ENCODE measurements at regions not wholly inside any gene's neighbourhood (a gene's known extent, or its start where the extent isn't known, plus 50 kb on each side); places are given as distances from the start of the nearest gene placed in this dataset.

DNA sequence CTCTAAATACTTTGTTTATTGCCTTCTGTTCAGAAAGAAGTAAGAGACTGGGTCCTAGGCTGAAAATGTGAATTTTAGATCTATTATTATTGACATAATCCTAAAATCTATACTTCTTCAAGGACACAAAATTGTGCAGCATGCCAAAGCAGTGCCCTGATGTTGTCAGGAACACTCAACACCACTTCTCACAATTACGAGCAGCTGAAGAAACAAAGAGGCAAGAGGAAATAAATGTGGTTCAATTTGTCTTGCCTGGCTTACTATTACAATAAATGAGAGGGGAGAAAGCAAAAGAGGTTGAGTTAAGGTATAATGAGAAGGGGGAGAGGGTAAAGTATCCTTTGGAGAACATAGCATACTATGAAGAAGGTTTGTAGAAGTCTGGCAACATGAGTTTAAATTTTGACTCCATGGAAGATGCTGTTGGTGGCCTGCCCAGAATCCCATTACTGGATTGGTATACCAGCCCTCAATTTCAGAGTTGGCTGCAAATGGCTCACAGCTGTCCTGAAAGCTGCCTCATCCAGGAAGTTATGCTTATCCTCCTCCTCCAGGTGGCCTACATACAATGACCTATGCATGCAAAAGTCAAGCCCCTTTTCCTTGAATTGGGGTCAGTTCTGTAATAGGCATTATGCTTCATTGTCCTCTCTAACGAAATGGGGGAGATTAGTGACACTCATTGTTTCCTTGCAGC, 274.6 kb upstream of the SMIM30 start:
- ChIA-PET CTCF (no interaction called here), POLR2A (no interaction called here)
- no peak for DNase-seq (ENCODE audit: extremely low spot score)
- no peak for TF ChIP-seq SUZ12 (IDR thresholded peaks at IDR 0.05)
- TF ChIP-seq NFRKB (IDR thresholded peaks at IDR 0.05): no peak
- no peak for TF ChIP-seq BHLHE40 (IDR thresholded peaks at IDR 0.05; ENCODE audit: borderline replicate concordance)
- TF ChIP-seq HDGF (IDR thresholded peaks at IDR 0.05; ENCODE audit: borderline replicate concordance): no peak
- TF ChIP-seq LEF1 (IDR thresholded peaks at IDR 0.05; ENCODE audit: borderline replicate concordance): no peak
- TF ChIP-seq ELF4 (IDR thresholded peaks at IDR 0.05): no peak
- no peak for TF ChIP-seq FOXM1 (IDR thresholded peaks at IDR 0.05; ENCODE audit: borderline replicate concordance)
- TF ChIP-seq CTBP1 (IDR thresholded peaks at IDR 0.05; ENCODE audit: borderline replicate concordance): no peak
- no peak for TF ChIP-seq ARNT (IDR thresholded peaks at IDR 0.05)
- TF ChIP-seq SP1 (IDR thresholded peaks at IDR 0.05): no peak
- TF ChIP-seq L3MBTL2 (conservative IDR thresholded peaks at IDR 0.05): no peak

DNA sequence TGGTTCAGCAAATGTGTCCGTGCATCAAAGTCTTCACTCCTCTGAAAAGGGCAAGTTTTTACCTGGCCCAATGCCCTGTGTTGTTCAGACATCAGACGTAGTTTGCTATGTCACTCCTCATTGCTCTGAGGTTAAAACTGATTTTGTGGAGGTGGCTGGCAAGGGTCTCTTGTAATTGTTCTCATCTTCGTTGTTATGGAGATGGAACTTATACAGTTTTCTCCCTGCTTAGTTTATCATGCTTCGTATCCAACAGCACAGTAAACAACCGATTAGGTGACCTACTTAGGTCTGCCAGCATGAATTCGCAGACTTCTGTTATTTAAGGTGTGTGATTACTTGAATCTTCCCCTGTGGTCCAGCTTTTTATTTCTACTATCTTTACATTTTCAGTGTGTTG, 274.1 kb upstream of the SMIM30 start:
- no peak for DNase-seq (ENCODE audit: extremely low spot score)
- ChIA-PET CTCF (no interaction called here), POLR2A (no interaction called here)
- TF ChIP-seq, protein P1, sequence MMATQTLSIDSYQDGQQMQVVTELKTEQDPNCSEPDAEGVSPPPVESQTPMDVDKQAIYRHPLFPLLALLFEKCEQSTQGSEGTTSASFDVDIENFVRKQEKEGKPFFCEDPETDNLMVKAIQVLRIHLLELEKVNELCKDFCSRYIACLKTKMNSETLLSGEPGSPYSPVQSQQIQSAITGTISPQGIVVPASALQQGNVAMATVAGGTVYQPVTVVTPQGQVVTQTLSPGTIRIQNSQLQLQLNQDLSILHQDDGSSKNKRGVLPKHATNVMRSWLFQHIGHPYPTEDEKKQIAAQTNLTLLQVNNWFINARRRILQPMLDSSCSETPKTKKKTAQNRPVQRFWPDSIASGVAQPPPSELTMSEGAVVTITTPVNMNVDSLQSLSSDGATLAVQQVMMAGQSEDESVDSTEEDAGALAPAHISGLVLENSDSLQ (IDR thresholded peaks at IDR 0.05): no peak
- TF ChIP-seq LEF1 (IDR thresholded peaks at IDR 0.05; ENCODE audit: borderline replicate concordance): no peak

DNA sequence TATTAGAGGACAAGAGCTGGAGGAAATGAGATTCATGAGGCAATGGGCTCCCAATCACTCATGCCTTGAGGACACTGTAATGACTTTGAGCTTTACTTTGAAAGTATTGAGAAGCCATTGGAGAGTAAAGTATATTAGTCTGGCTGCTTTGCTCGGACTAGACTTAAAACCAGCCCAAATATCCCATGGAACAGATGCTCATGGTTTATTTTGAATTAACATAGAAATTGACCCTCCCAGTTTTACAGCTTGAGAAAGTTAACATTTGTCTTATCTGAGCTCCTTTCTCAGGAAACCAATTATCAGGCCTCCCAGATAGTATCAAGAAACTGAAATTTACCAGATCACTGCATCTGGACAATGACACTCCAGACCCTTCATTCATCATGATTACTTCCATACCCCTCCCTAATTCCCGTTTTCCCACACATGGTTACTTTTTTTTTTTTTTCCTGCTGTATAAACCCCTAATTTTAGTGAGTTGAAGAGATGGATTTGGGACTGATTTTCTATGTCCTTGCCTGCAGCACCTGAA, 270.8 kb upstream of the SMIM30 start:
- TF ChIP-seq L3MBTL2 (conservative IDR thresholded peaks at IDR 0.05) (no peak), TARDBP (IDR thresholded peaks at IDR 0.05) (no peak), NFRKB (IDR thresholded peaks at IDR 0.05) (no peak), BHLHE40 (IDR thresholded peaks at IDR 0.05; ENCODE audit: borderline replicate concordance) (no peak), ELF4 (IDR thresholded peaks at IDR 0.05) (no peak), HDGF (IDR thresholded peaks at IDR 0.05; ENCODE audit: borderline replicate concordance) (no peak), CTBP1 (IDR thresholded peaks at IDR 0.05; ENCODE audit: borderline replicate concordance) (no peak)
- TF ChIP-seq, protein P1 (IDR thresholded peaks at IDR 0.05): no peak
- POLR2A ChIA-PET: no interaction called here
- DNase-seq (ENCODE audit: extremely low spot score): no peak
- CTCF ChIA-PET: no interaction called here

DNA sequence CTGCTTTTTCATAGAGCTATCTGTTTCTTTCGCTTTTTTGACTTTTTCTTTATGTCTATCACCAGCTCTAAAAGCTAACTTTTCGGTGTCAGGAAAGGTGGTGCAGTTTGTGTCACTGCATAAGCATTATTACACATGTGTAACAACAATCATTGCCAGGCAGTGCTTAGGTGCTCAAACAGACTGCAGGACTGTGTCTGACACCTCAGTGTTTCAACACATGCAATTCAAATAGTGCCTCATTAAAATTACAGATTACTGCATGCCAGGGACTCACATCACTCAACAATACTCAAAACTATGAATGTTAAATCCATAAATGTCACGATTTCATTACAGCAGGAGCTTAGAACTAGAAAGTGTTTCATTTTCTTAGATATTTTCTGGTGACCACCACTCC, 265.3 kb upstream of the SMIM30 start:
- DNase-seq (ENCODE audit: extremely low spot score): no peak
- ChIA-PET POLR2A (no interaction called here), CTCF (no interaction called here)
- TF ChIP-seq NFRKB (IDR thresholded peaks at IDR 0.05): no peak
- no peak for TF ChIP-seq ELF4 (IDR thresholded peaks at IDR 0.05)
- TF ChIP-seq BHLHE40 (IDR thresholded peaks at IDR 0.05; ENCODE audit: borderline replicate concordance): no peak
- no peak for TF ChIP-seq ARNT (IDR thresholded peaks at IDR 0.05)
- TF ChIP-seq, protein P1 (IDR thresholded peaks at IDR 0.05): no peak

DNA sequence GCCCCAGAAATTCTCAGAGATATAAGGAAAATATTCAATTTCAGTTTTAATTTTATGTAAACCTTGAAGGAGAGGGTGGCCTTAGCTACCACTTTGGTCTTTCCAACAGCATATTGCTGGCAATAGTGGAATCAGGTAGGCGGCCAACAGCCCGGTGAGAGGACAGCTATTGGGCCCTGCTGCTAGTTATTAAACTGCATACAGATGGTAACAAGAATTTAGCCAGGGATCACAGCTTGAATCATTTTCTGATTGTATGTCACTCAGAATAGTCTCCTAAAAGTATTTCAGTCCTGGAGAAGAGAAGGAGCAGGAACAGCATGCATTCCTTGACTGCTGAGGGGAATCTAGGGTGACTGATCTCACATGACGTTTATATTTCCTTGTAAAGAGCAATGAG, 261.4 kb upstream of the SMIM30 start:
- CTCF ChIA-PET: no interaction called here
- no peak for TF ChIP-seq ELF4 (IDR thresholded peaks at IDR 0.05)
- no peak for TF ChIP-seq LEF1 (IDR thresholded peaks at IDR 0.05; ENCODE audit: borderline replicate concordance)
- TF ChIP-seq CTBP1 (IDR thresholded peaks at IDR 0.05; ENCODE audit: borderline replicate concordance): no peak
- TF ChIP-seq SP1 (IDR thresholded peaks at IDR 0.05): no peak
- TF ChIP-seq NFRKB (IDR thresholded peaks at IDR 0.05): no peak
- no peak for TF ChIP-seq SUZ12 (IDR thresholded peaks at IDR 0.05)
- no peak for TF ChIP-seq FOXK2 (IDR thresholded peaks at IDR 0.05)
- TF ChIP-seq ZNF384 (IDR thresholded peaks at IDR 0.05): no peak
- TF ChIP-seq HDGF (IDR thresholded peaks at IDR 0.05; ENCODE audit: borderline replicate concordance): no peak
- no peak for TF ChIP-seq ARNT (IDR thresholded peaks at IDR 0.05)
- no peak for TF ChIP-seq FOXM1 (IDR thresholded peaks at IDR 0.05; ENCODE audit: borderline replicate concordance)
- TF ChIP-seq BHLHE40 (IDR thresholded peaks at IDR 0.05; ENCODE audit: borderline replicate concordance): no peak
- TF ChIP-seq L3MBTL2 (conservative IDR thresholded peaks at IDR 0.05): no peak
- no peak for TF ChIP-seq FOXA1 (IDR thresholded peaks at IDR 0.05)
- TF ChIP-seq, protein P1 (IDR thresholded peaks at IDR 0.05): no peak
- no peak for DNase-seq (ENCODE audit: extremely low spot score)
- POLR2A ChIA-PET: no interaction called here

DNA sequence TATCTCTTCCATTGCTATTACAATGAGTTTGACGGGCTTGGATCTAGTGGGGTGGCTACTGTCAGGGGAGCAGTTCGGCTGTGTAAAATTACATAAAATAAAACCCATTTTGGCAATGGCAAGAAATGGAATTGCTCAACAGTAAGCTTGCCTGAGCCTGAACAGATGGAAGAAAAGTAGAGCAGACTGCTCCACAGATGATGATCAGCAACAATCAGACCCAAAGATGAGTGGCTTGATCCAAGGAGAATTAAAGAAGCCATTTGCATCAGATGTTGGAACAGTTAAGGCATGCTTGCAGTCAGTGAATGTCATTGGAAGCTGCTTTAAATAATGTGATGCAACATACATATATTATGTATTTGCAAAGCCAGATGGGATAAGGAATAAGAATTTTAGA, 256.6 kb upstream of the SMIM30 start:
- CTCF ChIA-PET: no interaction called here
- TF ChIP-seq ELF4 (IDR thresholded peaks at IDR 0.05): no peak
- TF ChIP-seq SUZ12 (IDR thresholded peaks at IDR 0.05): no peak
- no peak for TF ChIP-seq CTBP1 (IDR thresholded peaks at IDR 0.05; ENCODE audit: borderline replicate concordance)
- TF ChIP-seq ARNT (IDR thresholded peaks at IDR 0.05): no peak
- no peak for TF ChIP-seq SP1 (IDR thresholded peaks at IDR 0.05)
- no peak for TF ChIP-seq FOXM1 (IDR thresholded peaks at IDR 0.05; ENCODE audit: borderline replicate concordance)
- no peak for TF ChIP-seq BHLHE40 (IDR thresholded peaks at IDR 0.05; ENCODE audit: borderline replicate concordance)
- no peak for TF ChIP-seq TARDBP (IDR thresholded peaks at IDR 0.05)
- TF ChIP-seq NFRKB (IDR thresholded peaks at IDR 0.05): no peak
- no peak for TF ChIP-seq HDGF (IDR thresholded peaks at IDR 0.05; ENCODE audit: borderline replicate concordance)
- TF ChIP-seq LEF1 (IDR thresholded peaks at IDR 0.05; ENCODE audit: borderline replicate concordance): no peak
- no peak for TF ChIP-seq ZNF384 (IDR thresholded peaks at IDR 0.05)
- no peak for DNase-seq (ENCODE audit: extremely low spot score)
- POLR2A ChIA-PET: no interaction called here

Measured in HEK293T (cell line).